ENCODE measurements at regions not wholly inside any gene's neighbourhood (a gene's known extent, or its start where the extent isn't known, plus 50 kb on each side); places are given as distances from the start of the nearest gene placed in this dataset.

GRCh38 chr21:31599013-31599412, 60.5 kb upstream of the SOD1 start:
- no peak for DNase-seq (ENCODE audit: low spot score in 2 of 2)
- TF ChIP-seq CTCF (IDR thresholded peaks at IDR 0.05) (no peak), POLR2A (IDR thresholded peaks at IDR 0.05) (no peak)
- 50 to 52% methylated on average over 2 to 3 of the region's 3 CpGs for WGBS, 2 donors
- H3K4me3 ChIP-seq (ENCODE audit: low read depth, poor library complexity, severe bottlenecking): no peak overlapping the region
- intact Hi-C loops (cut with DNase I; ENCODE audit: low total_unique reads): no loop called here

- WGBS, 2 donors: 86 to 89% methylated on average over 14 of the region's 14 CpGs
- TF ChIP-seq POLR2A (IDR thresholded peaks at IDR 0.05) (no peak), CTCF (IDR thresholded peaks at IDR 0.05) (no peak)
- no peak overlapping the region for H3K4me3 ChIP-seq (ENCODE audit: low read depth, poor library complexity, severe bottlenecking)
- no peak for DNase-seq (ENCODE audit: low spot score in 2 of 2)
- intact Hi-C loops (cut with DNase I; ENCODE audit: low total_unique reads): no loop called here
Observed at GRCh38 chr21:31597683-31598082, 61.8 kb upstream of the SOD1 start.

GRCh38 chr21:31596055-31596454, 63.4 kb upstream of the SOD1 start:
- DNase-seq (ENCODE audit: low spot score in 2 of 2): no peak

GRCh38 chr21:31594726-31595125, 64.8 kb upstream of the SOD1 start:
- no peak for DNase-seq (ENCODE audit: low spot score in 2 of 2)
- intact Hi-C loops (cut with DNase I; ENCODE audit: low total_unique reads): no loop called here
- 95 to 96% methylated on average over 6 of the region's 6 CpGs for WGBS, 2 donors
- H3K4me3 ChIP-seq (ENCODE audit: low read depth, poor library complexity, severe bottlenecking): no peak overlapping the region
- TF ChIP-seq POLR2A (IDR thresholded peaks at IDR 0.05) (no peak), CTCF (IDR thresholded peaks at IDR 0.05) (no peak)

More at GRCh38 chr21:31596055-31596454, 63.4 kb upstream of the SOD1 start:
- WGBS, 2 donors: 95 to 96% methylated on average over 8 of the region's 8 CpGs
- intact Hi-C loops (cut with DNase I; ENCODE audit: low total_unique reads): no loop called here
- TF ChIP-seq CTCF (IDR thresholded peaks at IDR 0.05) (no peak), POLR2A (IDR thresholded peaks at IDR 0.05) (no peak)
- no peak overlapping the region for H3K4me3 ChIP-seq (ENCODE audit: low read depth, poor library complexity, severe bottlenecking)

GRCh38 chr21:31594279-31594678, 65.2 kb upstream of the SOD1 start:
- TF ChIP-seq POLR2A (IDR thresholded peaks at IDR 0.05): no peak
- TF ChIP-seq CTCF (IDR thresholded peaks at IDR 0.05): no peak
- DNase-seq (ENCODE audit: low spot score in 2 of 2): no peak
- 90 to 92% methylated on average over 3 of the region's 3 CpGs for WGBS, 2 donors
- no peak overlapping the region for H3K4me3 ChIP-seq (ENCODE audit: low read depth, poor library complexity, severe bottlenecking)
- intact Hi-C loops (cut with DNase I; ENCODE audit: low total_unique reads): no loop called here

GRCh38 chr21:31592963-31593560, 66.4 kb upstream of the SOD1 start:
- intact Hi-C loops (cut with DNase I; ENCODE audit: low total_unique reads): no loop called here
- DNase-seq (ENCODE audit: low spot score in 2 of 2): no peak
- TF ChIP-seq POLR2A (IDR thresholded peaks at IDR 0.05) (no peak), CTCF (IDR thresholded peaks at IDR 0.05) (no peak)
- no peak overlapping the region for H3K4me3 ChIP-seq (ENCODE audit: low read depth, poor library complexity, severe bottlenecking)
- WGBS, 2 donors: 44 to 45% methylated on average over 13 of the region's 13 CpGs

Measured in lower leg skin (tissue), 4 donors.